ENCODE measurements at regions not wholly inside any gene's neighbourhood (a gene's known extent, or its start where the extent isn't known, plus 50 kb on each side); places are given as distances from the start of the nearest gene placed in this dataset.

DNA sequence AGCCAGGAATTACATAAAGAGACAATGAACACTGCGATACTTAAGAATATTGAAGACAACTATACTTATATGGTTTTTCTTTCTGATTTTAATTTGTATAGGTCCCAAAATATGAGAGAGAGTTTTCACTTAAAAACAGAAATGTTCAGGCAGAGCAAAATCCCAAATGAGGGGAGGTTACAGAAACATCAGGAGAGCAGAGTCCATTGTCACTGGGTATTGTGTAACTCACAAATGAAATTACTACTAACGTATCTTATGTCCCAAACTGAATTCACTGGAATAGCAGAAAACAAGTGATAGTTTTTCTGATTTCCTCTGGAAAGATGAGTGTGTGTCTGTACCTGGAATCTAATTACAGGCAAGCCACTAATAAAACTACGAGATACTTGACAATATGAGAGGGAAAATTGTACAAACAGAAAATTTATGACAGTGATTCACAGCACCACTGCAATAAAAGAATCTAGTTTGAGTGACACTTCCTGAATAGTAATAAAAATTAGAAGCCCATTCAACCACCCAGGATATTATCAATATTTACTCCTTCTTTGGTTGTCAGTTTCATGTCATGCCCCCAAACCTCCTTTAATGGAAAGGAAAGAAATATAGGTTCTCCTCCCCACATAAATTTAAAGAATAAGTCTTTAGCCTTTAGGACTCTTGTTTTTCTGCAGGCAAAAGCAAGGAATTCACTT lies 522.6 kb downstream of the ADGRL2 start (continued):
- TF ChIP-seq, protein P1, sequence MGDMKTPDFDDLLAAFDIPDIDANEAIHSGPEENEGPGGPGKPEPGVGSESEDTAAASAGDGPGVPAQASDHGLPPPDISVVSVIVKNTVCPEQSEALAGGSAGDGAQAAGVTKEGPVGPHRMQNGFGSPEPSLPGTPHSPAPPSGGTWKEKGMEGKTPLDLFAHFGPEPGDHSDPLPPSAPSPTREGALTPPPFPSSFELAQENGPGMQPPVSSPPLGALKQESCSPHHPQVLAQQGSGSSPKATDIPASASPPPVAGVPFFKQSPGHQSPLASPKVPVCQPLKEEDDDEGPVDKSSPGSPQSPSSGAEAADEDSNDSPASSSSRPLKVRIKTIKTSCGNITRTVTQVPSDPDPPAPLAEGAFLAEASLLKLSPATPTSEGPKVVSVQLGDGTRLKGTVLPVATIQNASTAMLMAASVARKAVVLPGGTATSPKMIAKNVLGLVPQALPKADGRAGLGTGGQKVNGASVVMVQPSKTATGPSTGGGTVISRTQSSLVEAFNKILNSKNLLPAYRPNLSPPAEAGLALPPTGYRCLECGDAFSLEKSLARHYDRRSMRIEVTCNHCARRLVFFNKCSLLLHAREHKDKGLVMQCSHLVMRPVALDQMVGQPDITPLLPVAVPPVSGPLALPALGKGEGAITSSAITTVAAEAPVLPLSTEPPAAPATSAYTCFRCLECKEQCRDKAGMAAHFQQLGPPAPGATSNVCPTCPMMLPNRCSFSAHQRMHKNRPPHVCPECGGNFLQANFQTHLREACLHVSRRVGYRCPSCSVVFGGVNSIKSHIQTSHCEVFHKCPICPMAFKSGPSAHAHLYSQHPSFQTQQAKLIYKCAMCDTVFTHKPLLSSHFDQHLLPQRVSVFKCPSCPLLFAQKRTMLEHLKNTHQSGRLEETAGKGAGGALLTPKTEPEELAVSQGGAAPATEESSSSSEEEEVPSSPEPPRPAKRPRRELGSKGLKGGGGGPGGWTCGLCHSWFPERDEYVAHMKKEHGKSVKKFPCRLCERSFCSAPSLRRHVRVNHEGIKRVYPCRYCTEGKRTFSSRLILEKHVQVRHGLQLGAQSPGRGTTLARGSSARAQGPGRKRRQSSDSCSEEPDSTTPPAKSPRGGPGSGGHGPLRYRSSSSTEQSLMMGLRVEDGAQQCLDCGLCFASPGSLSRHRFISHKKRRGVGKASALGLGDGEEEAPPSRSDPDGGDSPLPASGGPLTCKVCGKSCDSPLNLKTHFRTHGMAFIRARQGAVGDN (IDR thresholded peaks at IDR 0.05), result no peak
- no peak for TF ChIP-seq SP1 (IDR thresholded peaks at IDR 0.05; ENCODE audit: low read depth, low read length)
- TF ChIP-seq ZNF217 (IDR thresholded peaks at IDR 0.05), result no peak
- no peak for TF ChIP-seq ZNF274 (IDR thresholded peaks at IDR 0.05; ENCODE audit: insufficient read depth, insufficient read length)
- TF ChIP-seq CEBPB (IDR thresholded peaks at IDR 0.05; ENCODE audit: borderline replicate concordance in 1 of 2, low read depth in 2 of 2, low read length in 2 of 2), result no peak
- no peak for TF ChIP-seq SIN3A (IDR thresholded peaks at IDR 0.05; ENCODE audit: low read depth, low read length)

DNA sequence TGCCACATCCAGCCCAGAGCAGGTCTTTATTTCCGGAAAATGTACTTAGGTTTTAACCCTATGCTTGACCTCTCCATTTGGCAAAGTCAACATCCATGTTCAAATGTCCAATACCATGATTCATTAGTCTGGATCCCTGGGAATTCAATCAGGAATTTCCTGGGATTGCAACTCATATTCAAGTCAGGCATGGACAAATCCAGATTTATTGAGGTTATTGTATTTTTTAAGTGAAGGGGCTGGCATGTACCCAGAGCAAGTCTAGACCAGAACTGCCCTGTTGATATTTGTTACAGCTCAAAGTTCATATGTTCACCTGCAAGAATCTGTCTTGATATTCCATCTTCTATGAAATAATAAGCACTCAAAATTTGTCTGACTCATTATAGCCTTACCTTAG lies 521.1 kb downstream of the ADGRL2 start:
- ATAC-seq (no peak), FAIRE-seq (no peak), DNase-seq (ENCODE audit: low read depth, low spot score) (no peak)
- Histone ChIP-seq H3K27ac (ENCODE audit: control insufficient read depth, insufficient read depth) (no peak overlapping the region), H3K27me3 (replicated peaks in 1 of 2; ENCODE audit: control insufficient read depth in 2 of 2, insufficient read depth in 2 of 2, low read length in 1 of 2) (no peaks in the 10 kb centered on the region), H3K36me3 (ENCODE audit: control insufficient read depth in 2 of 2, insufficient read depth in 2 of 2, low read length in 1 of 2) (no peaks in the 10 kb centered on the region), H4K20me1 (ENCODE audit: control insufficient read depth, insufficient read depth) (no peaks in the 10 kb centered on the region), H3K4me2 (ENCODE audit: control insufficient read depth, insufficient read depth) (no peak overlapping the region), H2AFZ (ENCODE audit: control insufficient read depth, low read depth, low read length) (no peak overlapping the region), H3K9me3 (replicated peaks; ENCODE audit: control insufficient read depth, insufficient read depth, low read length) (no peaks in the 10 kb centered on the region), H3K79me2 (ENCODE audit: control insufficient read depth, insufficient read depth, low read length) (no peaks in the 10 kb centered on the region), H3K9ac (ENCODE audit: control insufficient read depth, insufficient read depth, low read length) (no peak overlapping the region), H3K4me3 (no peak overlapping the region), H3K4me1 (ENCODE audit: control insufficient read depth, insufficient read depth, low read length) (no peaks in the 10 kb centered on the region)
- BruUV-seq (replicated peaks), result no TSS peak
- in situ Hi-C loops (cut with MboI), result no loop called here
- no peak for TF ChIP-seq SMAD1 (IDR thresholded peaks at IDR 0.05; ENCODE audit: low read depth, partially characterized antibody)
- TF ChIP-seq YY1 (IDR thresholded peaks at IDR 0.05; ENCODE audit: low read depth, low read length), result no peak
- TF ChIP-seq POU2F2 (IDR thresholded peaks at IDR 0.05; ENCODE audit: borderline replicate concordance, low read depth, low read length), result no peak
- no peak for TF ChIP-seq PML (IDR thresholded peaks at IDR 0.05; ENCODE audit: low read length)
- TF ChIP-seq ATF7 (IDR thresholded peaks at IDR 0.05; ENCODE audit: low read depth), result no peak
- TF ChIP-seq CHD4 (IDR thresholded peaks at IDR 0.05), result no peak
- TF ChIP-seq RB1 (IDR thresholded peaks at IDR 0.05; ENCODE audit: borderline replicate concordance), result no peak
- TF ChIP-seq CBFB (IDR thresholded peaks at IDR 0.05; ENCODE audit: low read depth), result no peak
- TF ChIP-seq, protein P2, sequence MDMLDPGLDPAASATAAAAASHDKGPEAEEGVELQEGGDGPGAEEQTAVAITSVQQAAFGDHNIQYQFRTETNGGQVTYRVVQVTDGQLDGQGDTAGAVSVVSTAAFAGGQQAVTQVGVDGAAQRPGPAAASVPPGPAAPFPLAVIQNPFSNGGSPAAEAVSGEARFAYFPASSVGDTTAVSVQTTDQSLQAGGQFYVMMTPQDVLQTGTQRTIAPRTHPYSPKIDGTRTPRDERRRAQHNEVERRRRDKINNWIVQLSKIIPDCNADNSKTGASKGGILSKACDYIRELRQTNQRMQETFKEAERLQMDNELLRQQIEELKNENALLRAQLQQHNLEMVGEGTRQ (IDR thresholded peaks at IDR 0.05; ENCODE audit: borderline replicate concordance, low read depth, low read length), result no peak
- no peak for TF ChIP-seq HCFC1 (IDR thresholded peaks at IDR 0.05; ENCODE audit: low read length)
- WGBS (ENCODE audit: insufficient coverage, insufficient replicate concordance, low lambda C conversion rate, missing lambda C conversion rate), result 8% methylated on average over 1 of the region's 1 CpG
- RAD21 ChIA-PET (ENCODE audit: unreplicated experiment), result interaction anchor here (1.2 kb wide), 1 partner anchor 16 kb away, joined by 3 read pairs; no protein-coding TSS in a partner anchor
- POLR2A ChIA-PET, result no interaction called here
- SMC1A ChIA-PET (ENCODE audit: uncharacterized antibody, unreplicated experiment), result interaction anchor here (0.6 to 1.4 kb wide), 3 partner anchors 138 to 231 kb away, joined by 3 to 4 read pairs (median 3); no protein-coding TSS in a partner anchor
- CTCF ChIA-PET, result interaction anchor here (0.9 kb wide), 1 partner anchor 32 kb away, joined by 3 read pairs; no protein-coding TSS in a partner anchor
- intact Hi-C loops (cut with micrococcal nuclease; ENCODE audit: unreplicated experiment), result no loop called here
